ENCODE measurements at regions not wholly inside any gene's neighbourhood (a gene's known extent, or its start where the extent isn't known, plus 50 kb on each side); places are given as distances from the start of the nearest gene placed in this dataset.
"Not testable (repeated sequence)": the region's sequence is repeated elsewhere in the genome, so short reads cannot be mapped to it uniquely, and the experiment has no call there.

DNA sequence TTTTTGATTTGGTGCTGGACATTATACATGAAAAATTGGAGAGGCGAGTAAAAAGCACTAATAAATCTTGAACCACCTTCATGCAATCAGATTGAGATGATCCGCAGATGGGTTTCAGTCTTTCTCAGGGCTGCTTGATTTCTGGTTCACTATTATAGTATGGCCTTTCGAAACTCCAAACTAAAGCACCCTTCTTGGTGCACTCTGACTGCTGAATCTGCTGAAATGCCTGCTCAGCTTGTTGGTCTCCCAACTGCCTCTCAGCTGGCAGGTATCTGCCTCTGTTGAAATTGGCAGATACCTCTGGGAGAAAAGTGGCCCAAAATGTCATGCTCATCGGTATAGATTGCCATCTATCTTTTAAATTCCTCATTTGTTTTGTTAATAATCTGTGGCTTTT is 102.5 kb upstream of the WIPF3 start:
- TF ChIP-seq, protein P1, sequence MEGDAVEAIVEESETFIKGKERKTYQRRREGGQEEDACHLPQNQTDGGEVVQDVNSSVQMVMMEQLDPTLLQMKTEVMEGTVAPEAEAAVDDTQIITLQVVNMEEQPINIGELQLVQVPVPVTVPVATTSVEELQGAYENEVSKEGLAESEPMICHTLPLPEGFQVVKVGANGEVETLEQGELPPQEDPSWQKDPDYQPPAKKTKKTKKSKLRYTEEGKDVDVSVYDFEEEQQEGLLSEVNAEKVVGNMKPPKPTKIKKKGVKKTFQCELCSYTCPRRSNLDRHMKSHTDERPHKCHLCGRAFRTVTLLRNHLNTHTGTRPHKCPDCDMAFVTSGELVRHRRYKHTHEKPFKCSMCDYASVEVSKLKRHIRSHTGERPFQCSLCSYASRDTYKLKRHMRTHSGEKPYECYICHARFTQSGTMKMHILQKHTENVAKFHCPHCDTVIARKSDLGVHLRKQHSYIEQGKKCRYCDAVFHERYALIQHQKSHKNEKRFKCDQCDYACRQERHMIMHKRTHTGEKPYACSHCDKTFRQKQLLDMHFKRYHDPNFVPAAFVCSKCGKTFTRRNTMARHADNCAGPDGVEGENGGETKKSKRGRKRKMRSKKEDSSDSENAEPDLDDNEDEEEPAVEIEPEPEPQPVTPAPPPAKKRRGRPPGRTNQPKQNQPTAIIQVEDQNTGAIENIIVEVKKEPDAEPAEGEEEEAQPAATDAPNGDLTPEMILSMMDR (conservative IDR thresholded peaks at IDR 0.05; ENCODE audit: low read depth, low read length) = not testable (repeated sequence)
- TF ChIP-seq, protein P2, sequence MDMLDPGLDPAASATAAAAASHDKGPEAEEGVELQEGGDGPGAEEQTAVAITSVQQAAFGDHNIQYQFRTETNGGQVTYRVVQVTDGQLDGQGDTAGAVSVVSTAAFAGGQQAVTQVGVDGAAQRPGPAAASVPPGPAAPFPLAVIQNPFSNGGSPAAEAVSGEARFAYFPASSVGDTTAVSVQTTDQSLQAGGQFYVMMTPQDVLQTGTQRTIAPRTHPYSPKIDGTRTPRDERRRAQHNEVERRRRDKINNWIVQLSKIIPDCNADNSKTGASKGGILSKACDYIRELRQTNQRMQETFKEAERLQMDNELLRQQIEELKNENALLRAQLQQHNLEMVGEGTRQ (IDR thresholded peaks at IDR 0.05; ENCODE audit: low read depth, low read length) = not testable (repeated sequence)
- not testable (repeated sequence) for TF ChIP-seq SMC3 (IDR thresholded peaks at IDR 0.05; ENCODE audit: low read depth, low read length); RCOR1 (IDR thresholded peaks at IDR 0.05; ENCODE audit: insufficient replicate concordance, low read length); MXI1 (IDR thresholded peaks at IDR 0.05; ENCODE audit: borderline replicate concordance, low read depth, low read length); BHLHE40 (IDR thresholded peaks at IDR 0.05; ENCODE audit: low read depth, low read length); MAFK (IDR thresholded peaks at IDR 0.05; ENCODE audit: low read depth, low read length)
